Lung (tissue), 11 donors: ENCODE measurements at regions not wholly inside any gene's neighbourhood (a gene's known extent, or its start where the extent isn't known, plus 50 kb on each side); places are given as distances from the start of the nearest gene placed in this dataset.
"Not testable (repeated sequence)": the region's sequence is repeated elsewhere in the genome, so short reads cannot be mapped to it uniquely, and the experiment has no call there.

Source experiments
- ATAC-seq: fragments of 200-7000 bp; cut with Tn5 transposase; one replicate; pipeline ENCODE4 v1.9.1; 2020; ENCODE audit warnings: moderate number of reproducible peaks; ENCODE audit not compliant: insufficient read depth, low FRiP score
- DNase-seq, 3 donors: peaks; one replicate each; pipeline ENCODE4 v3.0.0-alpha.2; 2013 to 2017
- H3K27ac ChIP-seq, 2 donors: one replicate each; pipeline ENCODE4 v1.5.1; 2013; ENCODE audit warnings: mild to moderate bottlenecking in 2 of 2, moderate library complexity in 2 of 2, control low read depth in 1 of 2, inconsistent platforms in 1 of 2, low read depth in 1 of 2, low read length in 1 of 2
- H3K27me3 ChIP-seq, 3 donors: one replicate each; pipeline ENCODE4 v1.5.1; 2013; ENCODE audit warnings: low read length in 2 of 3; ENCODE audit not compliant: control insufficient read depth in 3 of 3, insufficient read depth in 3 of 3
- H3K36me3 ChIP-seq, 4 donors: one replicate each; pipeline ENCODE4 v1.5.1; 2013; ENCODE audit warnings: low read length in 4 of 4, mild to moderate bottlenecking in 1 of 4, moderate library complexity in 1 of 4; ENCODE audit not compliant: control insufficient read depth in 4 of 4, insufficient read depth in 4 of 4
- H3K4me1 ChIP-seq, 5 donors: one replicate each; pipeline ENCODE4 v1.5.1; 2013; ENCODE audit warnings: low read length in 5 of 5, mild to moderate bottlenecking in 2 of 5, moderate library complexity in 1 of 5; ENCODE audit not compliant: control insufficient read depth in 5 of 5, insufficient read depth in 5 of 5
- H3K4me3 ChIP-seq: one replicate; pipeline ENCODE4 v1.5.1; 2013; ENCODE audit warnings: mild to moderate bottlenecking, control low read depth, moderate library complexity
- H3K9ac ChIP-seq, 2 donors: one replicate each; pipeline ENCODE4 v1.5.1; 2013; ENCODE audit warnings: low read length in 2 of 2, control low read depth in 1 of 2; ENCODE audit not compliant: insufficient read depth in 1 of 2
- H3K9me3 ChIP-seq, 4 donors: one replicate each; pipeline ENCODE4 v1.5.1; 2013; ENCODE audit warnings: low read length in 3 of 4, mild to moderate bottlenecking in 1 of 4, moderate library complexity in 1 of 4; ENCODE audit not compliant: control insufficient read depth in 4 of 4, insufficient read depth in 3 of 4
- WGBS, 2 donors: extraction: QIAGEN DNeasy Blood & Tissue Kit; methylation state at CpG; one replicate each; pipeline ENCODE4 v1.1.7; 2013; 5-methylcytosine and 5-hydroxymethylcytosine counted together
- TF ChIP-seq, protein P1 (sequence below): IDR thresholded peaks from 2 replicates; pipeline ENCODE4 v1.5.1; 2012; ENCODE audit warnings: mild to moderate bottlenecking; ENCODE audit errors: control extremely low read depth, extremely low read depth
- donor health status: control.
- donor health status: control.
- donor health status: Bipolar disorder and iron deficiency.
- donor health status: healthy.
- donor health status: DM: yes; HTN: yes; CAD: no.

DNA sequence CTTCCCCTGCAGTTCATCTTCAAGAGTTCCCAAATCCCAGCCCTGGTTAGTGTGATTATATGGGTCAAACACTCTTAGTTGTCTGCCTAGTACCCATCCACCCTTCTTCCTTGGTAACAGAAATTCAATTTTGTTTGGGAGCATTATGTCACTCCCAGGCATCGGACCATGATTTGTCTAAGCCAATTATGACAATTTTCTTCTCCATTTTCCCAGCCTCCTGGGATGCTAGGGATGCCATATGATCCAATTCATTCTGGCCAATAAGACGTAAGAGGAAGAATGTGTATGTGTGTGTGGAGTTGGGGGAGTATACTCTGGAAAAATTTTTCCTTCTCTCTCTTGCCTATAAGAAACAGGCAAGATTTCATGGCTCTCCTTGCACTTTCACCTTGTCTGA, 465.9 kb downstream of the MID1IP1 start:
- peaks cover 0 to 3% (median 0%) of the 10 kb centered on the region in 5 donors for H3K4me1 ChIP-seq
- H3K9ac ChIP-seq, result no peak overlapping the region
- DNase-seq (no peak), ATAC-seq (no peak)
- peaks cover 0 to 10% (median 0%) of the 10 kb centered on the region in 3 donors for H3K27me3 ChIP-seq
- WGBS, 2 donors, result 83 to 95% methylated on average over 2 of the region's 2 CpGs
- peaks cover 0 to 8% (median 0%) of the 10 kb centered on the region in 4 donors for H3K9me3 ChIP-seq
- TF ChIP-seq, protein P1, sequence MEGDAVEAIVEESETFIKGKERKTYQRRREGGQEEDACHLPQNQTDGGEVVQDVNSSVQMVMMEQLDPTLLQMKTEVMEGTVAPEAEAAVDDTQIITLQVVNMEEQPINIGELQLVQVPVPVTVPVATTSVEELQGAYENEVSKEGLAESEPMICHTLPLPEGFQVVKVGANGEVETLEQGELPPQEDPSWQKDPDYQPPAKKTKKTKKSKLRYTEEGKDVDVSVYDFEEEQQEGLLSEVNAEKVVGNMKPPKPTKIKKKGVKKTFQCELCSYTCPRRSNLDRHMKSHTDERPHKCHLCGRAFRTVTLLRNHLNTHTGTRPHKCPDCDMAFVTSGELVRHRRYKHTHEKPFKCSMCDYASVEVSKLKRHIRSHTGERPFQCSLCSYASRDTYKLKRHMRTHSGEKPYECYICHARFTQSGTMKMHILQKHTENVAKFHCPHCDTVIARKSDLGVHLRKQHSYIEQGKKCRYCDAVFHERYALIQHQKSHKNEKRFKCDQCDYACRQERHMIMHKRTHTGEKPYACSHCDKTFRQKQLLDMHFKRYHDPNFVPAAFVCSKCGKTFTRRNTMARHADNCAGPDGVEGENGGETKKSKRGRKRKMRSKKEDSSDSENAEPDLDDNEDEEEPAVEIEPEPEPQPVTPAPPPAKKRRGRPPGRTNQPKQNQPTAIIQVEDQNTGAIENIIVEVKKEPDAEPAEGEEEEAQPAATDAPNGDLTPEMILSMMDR, result no peak
- H3K36me3 ChIP-seq, result no peaks in the 10 kb centered on the region
- no peak overlapping the region for H3K4me3 ChIP-seq
- no peak overlapping the region for H3K27ac ChIP-seq

DNA sequence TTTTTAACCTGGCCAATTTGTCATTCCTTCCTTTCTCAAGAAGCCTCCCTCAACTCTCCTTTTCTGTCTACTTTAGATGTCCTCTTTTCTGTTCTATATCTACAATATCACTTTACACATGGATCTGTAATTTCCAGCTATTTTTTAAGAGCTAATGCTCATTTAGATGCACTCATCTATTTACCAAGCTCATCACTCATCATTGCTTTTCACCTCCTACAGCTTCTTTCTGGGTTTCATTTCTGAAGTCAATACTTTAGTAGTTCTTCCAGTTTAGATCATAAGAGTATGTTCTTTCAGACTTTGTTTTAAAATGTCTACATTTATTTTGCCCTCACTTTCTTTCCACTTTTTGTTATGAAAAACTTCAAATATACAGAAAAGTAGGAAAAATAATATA, 466.9 kb downstream of the MID1IP1 start:
- ATAC-seq (no peak), DNase-seq (no peak)
- TF ChIP-seq, protein P1, result no peak
- no peaks in the 10 kb centered on the region for H3K36me3 ChIP-seq
- H3K27me3 ChIP-seq, result peaks cover 0 to 5% (median 0%) of the 10 kb centered on the region in 3 donors
- H3K4me3 ChIP-seq, result no peak overlapping the region
- no peaks in the 10 kb centered on the region for H3K4me1 ChIP-seq
- peaks cover 0 to 8% (median 0%) of the 10 kb centered on the region in 4 donors for H3K9me3 ChIP-seq
- H3K27ac ChIP-seq, result no peak overlapping the region
- no peak overlapping the region for H3K9ac ChIP-seq

- Histone ChIP-seq H3K4me1 (no peaks in the 10 kb centered on the region), H3K27me3 (no peaks in the 10 kb centered on the region), H3K27ac (no peak overlapping the region), H3K9ac (no peak overlapping the region), H3K4me3 (no peak overlapping the region), H3K36me3 (no peaks in the 10 kb centered on the region), H3K9me3 (peaks cover 0 to 6% (median 0%) of the 10 kb centered on the region in 4 donors)
- WGBS, 2 donors, result 96 to 99% methylated on average over 11 to 23 of the region's 23 CpGs
- DNase-seq (no peak), ATAC-seq (no peak)
- TF ChIP-seq, protein P1, result no peak
Observed at GRCh38 chrX:39275500-39276068, 474.3 kb downstream of the MID1IP1 start.

DNA sequence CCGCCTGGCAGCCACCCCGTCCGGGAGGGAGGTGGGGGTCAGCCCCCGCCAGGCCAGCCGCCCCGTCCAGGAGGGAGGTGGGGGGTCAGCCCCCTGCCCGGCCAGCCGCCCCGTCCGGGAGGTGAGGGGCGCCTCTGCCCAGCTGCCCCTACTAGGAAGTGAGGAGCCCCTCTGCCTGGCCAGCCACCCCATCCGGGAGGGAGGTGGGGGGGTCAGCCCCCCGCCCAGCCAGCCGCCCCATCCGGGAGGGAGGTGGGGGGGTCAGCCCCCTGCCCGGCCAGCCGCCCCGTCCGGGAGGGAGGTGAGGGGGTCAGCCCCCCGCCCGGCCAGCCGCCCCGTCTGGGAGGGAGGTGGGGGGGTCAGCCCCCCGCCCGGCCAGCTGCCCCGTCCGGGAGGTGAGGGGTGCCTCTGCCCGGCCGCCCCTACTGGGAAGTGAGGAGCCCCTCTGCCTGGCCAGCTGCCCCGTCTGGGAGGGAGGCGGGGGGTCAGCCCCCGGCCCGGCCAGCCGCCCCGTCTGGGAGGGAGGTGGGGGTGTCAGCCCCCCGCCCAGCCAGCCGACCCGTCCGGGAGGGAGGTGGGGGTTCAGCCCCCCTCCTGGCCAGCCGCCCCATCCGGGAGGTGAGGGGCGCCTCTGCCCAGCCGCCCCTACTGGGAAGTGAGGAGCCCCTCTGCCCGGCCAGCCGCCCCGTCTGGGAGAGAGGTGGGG, 476.6 kb downstream of the MID1IP1 start:
- H3K4me3 ChIP-seq, DNase-seq, H3K9ac ChIP-seq, ATAC-seq, H3K27ac ChIP-seq, H3K9me3 ChIP-seq, H3K4me1 ChIP-seq, H3K36me3 ChIP-seq, H3K27me3 ChIP-seq: not testable (repeated sequence)
- WGBS, 2 donors, result 93% methylated on average over 46 of the region's 46 CpGs; no CpG with 5 or more reads in 1 of the 2 donors
